ENCODE measurements at regions not wholly inside any gene's neighbourhood (a gene's known extent, or its start where the extent isn't known, plus 50 kb on each side); places are given as distances from the start of the nearest gene placed in this dataset.

GRCh38 chr10:2881720-2882620, 185.4 kb upstream of the PFKP start:
- no peak for TF ChIP-seq POLR2A (IDR thresholded peaks at IDR 0.05; ENCODE audit: low read depth, low read length)
- no peak for TF ChIP-seq POLR2AphosphoS5 (IDR thresholded peaks at IDR 0.05; ENCODE audit: low read depth, low read length)

All from GM12892 (cell line).